ENCODE measurements at regions not wholly inside any gene's neighbourhood (a gene's known extent, or its start where the extent isn't known, plus 50 kb on each side); places are given as distances from the start of the nearest gene placed in this dataset.

DNA sequence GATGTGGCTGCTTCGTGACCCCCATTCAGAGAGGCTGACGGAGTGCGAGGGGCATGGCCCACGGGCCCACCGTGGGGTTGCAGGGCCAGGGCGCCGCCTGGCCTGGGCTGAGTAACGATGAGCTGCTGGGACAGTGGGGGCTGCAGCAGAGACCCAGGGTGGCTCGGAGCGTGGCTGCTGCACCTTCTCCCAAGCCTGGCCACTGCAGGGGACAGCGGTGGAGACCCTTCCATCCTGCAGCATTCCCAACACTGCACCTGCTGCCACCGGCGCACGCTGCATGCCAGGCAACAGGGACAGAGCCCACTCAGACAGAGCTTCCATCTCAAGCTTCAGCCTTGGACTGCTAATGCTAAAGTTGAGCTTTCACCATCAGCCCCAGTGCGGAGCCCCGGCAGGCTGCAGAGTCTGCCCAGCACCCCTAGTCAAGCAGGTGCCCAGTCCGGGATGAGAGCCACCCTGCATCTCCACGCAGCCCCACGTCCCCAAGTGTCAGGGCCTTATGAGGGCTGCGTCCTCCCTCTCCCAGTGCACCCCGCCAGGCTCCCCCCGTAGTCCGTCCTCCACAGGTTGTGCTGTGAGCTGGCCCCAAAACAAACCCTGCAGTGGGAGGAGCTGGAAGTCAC is 89.4 kb upstream of the AFDN start:
- TF ChIP-seq, protein P1, sequence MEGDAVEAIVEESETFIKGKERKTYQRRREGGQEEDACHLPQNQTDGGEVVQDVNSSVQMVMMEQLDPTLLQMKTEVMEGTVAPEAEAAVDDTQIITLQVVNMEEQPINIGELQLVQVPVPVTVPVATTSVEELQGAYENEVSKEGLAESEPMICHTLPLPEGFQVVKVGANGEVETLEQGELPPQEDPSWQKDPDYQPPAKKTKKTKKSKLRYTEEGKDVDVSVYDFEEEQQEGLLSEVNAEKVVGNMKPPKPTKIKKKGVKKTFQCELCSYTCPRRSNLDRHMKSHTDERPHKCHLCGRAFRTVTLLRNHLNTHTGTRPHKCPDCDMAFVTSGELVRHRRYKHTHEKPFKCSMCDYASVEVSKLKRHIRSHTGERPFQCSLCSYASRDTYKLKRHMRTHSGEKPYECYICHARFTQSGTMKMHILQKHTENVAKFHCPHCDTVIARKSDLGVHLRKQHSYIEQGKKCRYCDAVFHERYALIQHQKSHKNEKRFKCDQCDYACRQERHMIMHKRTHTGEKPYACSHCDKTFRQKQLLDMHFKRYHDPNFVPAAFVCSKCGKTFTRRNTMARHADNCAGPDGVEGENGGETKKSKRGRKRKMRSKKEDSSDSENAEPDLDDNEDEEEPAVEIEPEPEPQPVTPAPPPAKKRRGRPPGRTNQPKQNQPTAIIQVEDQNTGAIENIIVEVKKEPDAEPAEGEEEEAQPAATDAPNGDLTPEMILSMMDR (IDR thresholded peaks at IDR 0.05 in 8 of 11, conservative IDR thresholded peaks at IDR 0.05 in 3 of 11) = no peak
- TF ChIP-seq POLR2A (IDR thresholded peaks at IDR 0.05) = no peak
- peaks cover 0 to 8% (median 0%) of the 10 kb centered on the region in 6 donors for H3K4me1 ChIP-seq
- DNase-seq = peak; percentile 69
- no peak overlapping the region for H3K4me3 ChIP-seq
- H3K36me3 ChIP-seq = no peaks in the 10 kb centered on the region
- H3K9me3 ChIP-seq = no peaks in the 10 kb centered on the region
- H3K27ac ChIP-seq = no peak overlapping the region
- intact Hi-C loops (cut with DNase I; ENCODE audit: low total_unique reads) = no loop called here
- WGBS, 5 donors = 87 to 94% (median 90%) methylated on average over 9 to 23 of the region's 23 CpGs
- peaks cover 0 to 16% (median 0%) of the 10 kb centered on the region in 7 donors for H3K27me3 ChIP-seq (replicated peaks in 1 of 7)

- Histone ChIP-seq H3K36me3 (no peaks in the 10 kb centered on the region), H3K27ac (no peak overlapping the region), H3K4me1 (peaks cover 0 to 8% (median 1%) of the 10 kb centered on the region in 6 donors), H3K4me3 (no peak overlapping the region), H3K27me3 (replicated peaks in 1 of 7) (peaks cover 0 to 16% (median 0%) of the 10 kb centered on the region in 7 donors), H3K9me3 (peaks cover 0 to 3% (median 0%) of the 10 kb centered on the region in 8 donors)
- peak; percentile 72 for DNase-seq
- no peak for TF ChIP-seq POLR2A (IDR thresholded peaks at IDR 0.05)
- TF ChIP-seq POLR2AphosphoS5 (IDR thresholded peaks at IDR 0.05) = no peak
- TF ChIP-seq, protein P1 (IDR thresholded peaks at IDR 0.05 in 8 of 11, conservative IDR thresholded peaks at IDR 0.05 in 3 of 11) = no peak
- intact Hi-C loops (cut with DNase I; ENCODE audit: low total_unique reads) = no loop called here
- 89 to 95% (median 94%) methylated on average over 13 of the region's 13 CpGs for WGBS, 5 donors
Observed at GRCh38 chr6:167738386-167738785, 88.3 kb upstream of the AFDN start.

GRCh38 chr6:167739721-167740475 is 86.8 kb upstream of the AFDN start:
- H3K9me3 ChIP-seq = peaks cover 0 to 10% (median 0%) of the 10 kb centered on the region in 8 donors
- intact Hi-C loops (cut with DNase I; ENCODE audit: low total_unique reads) = no loop called here
- H3K4me3 ChIP-seq = no peak overlapping the region
- no peak for TF ChIP-seq POLR2A (IDR thresholded peaks at IDR 0.05)
- TF ChIP-seq, protein P1 (IDR thresholded peaks at IDR 0.05 in 8 of 11, conservative IDR thresholded peaks at IDR 0.05 in 3 of 11) = no peak
- WGBS, 5 donors = 85 to 93% (median 89%) methylated on average over 23 of the region's 23 CpGs
- H3K27ac ChIP-seq = no peak overlapping the region
- DNase-seq = peak; percentile 56
- H3K36me3 ChIP-seq = no peaks in the 10 kb centered on the region
- H3K27me3 ChIP-seq (replicated peaks in 1 of 7) = peaks cover 0 to 16% (median 0%) of the 10 kb centered on the region in 7 donors
- peaks cover 0 to 3% (median 0%) of the 10 kb centered on the region in 6 donors for H3K4me1 ChIP-seq

DNA sequence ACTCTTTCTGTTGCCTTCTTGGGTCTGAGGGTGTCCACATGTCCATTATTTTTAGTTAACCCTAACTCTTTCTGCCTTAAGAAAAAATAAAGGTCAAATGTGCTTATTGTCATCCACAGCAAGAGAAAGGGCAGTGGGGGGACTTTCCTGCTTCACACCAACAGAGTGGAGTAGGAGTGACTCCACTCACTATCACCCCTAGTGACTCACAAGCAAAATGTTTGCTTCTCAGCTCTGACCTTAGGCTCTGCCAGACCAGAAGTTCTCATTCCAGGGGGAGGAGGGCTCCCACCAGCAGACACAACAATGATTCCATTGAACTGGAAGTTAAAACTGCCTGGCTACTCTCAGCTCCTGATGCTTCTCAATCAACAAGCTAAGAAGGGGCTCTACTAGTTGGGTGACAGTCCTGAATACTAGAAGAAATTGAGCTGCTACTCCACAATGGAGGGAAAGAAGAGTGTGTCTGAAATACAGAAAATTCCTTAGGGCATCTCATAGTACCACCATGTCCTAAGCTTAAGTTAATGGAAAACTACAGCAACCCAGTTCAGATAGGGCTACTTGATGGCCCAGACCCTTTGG is 83.9 kb upstream of the AFDN start:
- peaks cover 0 to 10% (median under 1%) of the 10 kb centered on the region in 6 donors for H3K4me1 ChIP-seq
- H3K4me3 ChIP-seq = no peak overlapping the region
- H3K27me3 ChIP-seq (replicated peaks in 1 of 7) = peaks cover 0 to 6% (median 0%) of the 10 kb centered on the region in 7 donors
- peaks cover 0 to 10% (median 0%) of the 10 kb centered on the region in 8 donors for H3K9me3 ChIP-seq
- DNase-seq = no peak
- no peaks in the 10 kb centered on the region for H3K36me3 ChIP-seq
- intact Hi-C loops (cut with DNase I; ENCODE audit: low total_unique reads) = no loop called here
- H3K27ac ChIP-seq = no peak overlapping the region
- TF ChIP-seq, protein P1 (IDR thresholded peaks at IDR 0.05 in 8 of 11, conservative IDR thresholded peaks at IDR 0.05 in 3 of 11) = no peak
- TF ChIP-seq POLR2A (IDR thresholded peaks at IDR 0.05) = no peak
- no peak for TF ChIP-seq POLR2AphosphoS5 (IDR thresholded peaks at IDR 0.05)
